ENCODE measurements at regions not wholly inside any gene's neighbourhood (a gene's known extent, or its start where the extent isn't known, plus 50 kb on each side); places are given as distances from the start of the nearest gene placed in this dataset.
"Not testable (repeated sequence)": the region's sequence is repeated elsewhere in the genome, so short reads cannot be mapped to it uniquely, and the experiment has no call there.

DNA sequence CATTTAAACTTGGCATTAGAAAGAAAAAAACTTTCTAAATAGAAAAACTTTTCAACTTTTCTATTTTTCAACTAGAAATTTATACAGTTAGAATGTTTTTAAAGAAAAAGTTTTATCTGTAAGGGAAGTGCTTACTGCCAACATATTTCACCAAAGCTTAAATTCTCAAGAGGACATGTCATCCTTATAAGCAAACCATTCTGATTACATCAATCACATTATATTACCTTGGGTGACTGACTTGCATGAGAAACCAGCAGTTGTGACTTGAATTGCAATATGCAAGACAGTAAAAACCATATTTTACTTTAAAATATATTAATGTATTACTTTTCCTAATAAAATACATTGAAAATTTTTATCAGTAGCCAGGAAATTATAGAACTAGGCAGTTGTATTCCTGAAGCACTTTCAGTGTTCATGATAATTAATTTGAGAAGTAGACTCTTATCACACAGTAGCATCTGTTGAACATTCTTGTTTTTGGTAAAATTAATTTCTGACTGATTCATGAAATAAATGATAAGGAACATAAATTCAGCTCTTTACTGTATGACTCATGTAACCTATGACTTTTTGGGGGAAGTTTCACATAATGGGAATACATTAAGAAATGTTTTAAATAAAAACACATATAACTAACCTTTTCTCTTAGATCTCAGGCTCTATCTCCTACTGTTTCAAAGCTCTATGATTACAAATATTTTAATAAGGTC is 345.0 kb upstream of the CCDC179 start:
- no peaks in the 10 kb centered on the region for H3K27me3 ChIP-seq (ENCODE audit: control insufficient read depth in 2 of 2, insufficient read depth in 1 of 2, low read length in 1 of 2)
- no peak overlapping the region for H3K4me3 ChIP-seq (ENCODE audit: low read length in 2 of 2)
- H3K9me3 ChIP-seq (ENCODE audit: control insufficient read depth in 2 of 2, insufficient read depth in 1 of 2, low read length in 1 of 2): peaks cover 1 to 20% of the 10 kb centered on the region in 2 donors
- H3K36me3 ChIP-seq (ENCODE audit: control insufficient read depth in 2 of 2, insufficient read depth in 2 of 2, low read length in 1 of 2): no peaks in the 10 kb centered on the region
- no peak for DNase-seq (ENCODE audit: low read depth in 6 of 9, low spot score in 9 of 9)
- no peaks in the 10 kb centered on the region for H3K4me1 ChIP-seq (ENCODE audit: control insufficient read depth in 2 of 2, insufficient read depth in 2 of 2, low read length in 2 of 2)
- no peak overlapping the region for H3K27ac ChIP-seq (ENCODE audit: low read depth in 1 of 2, low read length in 1 of 2)

DNA sequence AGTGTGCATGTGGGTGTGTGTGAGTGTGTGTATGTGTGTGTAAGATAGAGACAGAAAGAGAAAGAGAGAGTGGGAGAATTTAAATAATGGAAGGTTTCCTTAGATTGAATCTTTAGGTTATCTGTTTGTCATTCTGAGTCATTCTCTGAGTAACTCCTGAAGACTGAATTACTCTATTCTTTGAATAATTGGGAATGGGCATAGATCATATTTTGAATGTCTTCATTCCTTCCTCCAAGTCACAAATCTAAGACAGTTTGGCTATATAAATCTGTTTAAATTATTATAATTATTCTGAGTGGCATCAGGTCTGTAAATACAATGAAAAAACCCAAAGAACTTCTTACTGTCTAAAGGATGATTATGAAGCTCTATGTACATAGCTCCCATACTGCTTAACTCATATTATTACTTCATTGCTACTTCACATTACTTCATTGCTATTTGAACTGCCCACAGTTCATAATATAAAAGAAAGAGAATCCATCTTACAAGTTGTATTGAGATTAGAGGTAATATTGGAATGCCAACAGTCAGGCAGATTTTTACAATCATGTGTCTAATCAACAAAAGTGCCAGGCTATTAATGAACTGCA is 346.6 kb upstream of the CCDC179 start:
- H3K27ac ChIP-seq (ENCODE audit: low read depth in 1 of 2, low read length in 1 of 2): no peak overlapping the region
- DNase-seq (ENCODE audit: low read depth in 6 of 9, low spot score in 9 of 9): no peak
- no peak overlapping the region for H3K4me3 ChIP-seq (ENCODE audit: low read length in 2 of 2)
- no peaks in the 10 kb centered on the region for H3K4me1 ChIP-seq (ENCODE audit: control insufficient read depth in 2 of 2, insufficient read depth in 2 of 2, low read length in 2 of 2)
- no peaks in the 10 kb centered on the region for H3K27me3 ChIP-seq (ENCODE audit: control insufficient read depth in 2 of 2, insufficient read depth in 1 of 2, low read length in 1 of 2)
- H3K36me3 ChIP-seq (ENCODE audit: control insufficient read depth in 2 of 2, insufficient read depth in 2 of 2, low read length in 1 of 2): no peaks in the 10 kb centered on the region
- peaks cover 1 to 19% of the 10 kb centered on the region in 2 donors for H3K9me3 ChIP-seq (ENCODE audit: control insufficient read depth in 2 of 2, insufficient read depth in 1 of 2, low read length in 1 of 2)

DNA sequence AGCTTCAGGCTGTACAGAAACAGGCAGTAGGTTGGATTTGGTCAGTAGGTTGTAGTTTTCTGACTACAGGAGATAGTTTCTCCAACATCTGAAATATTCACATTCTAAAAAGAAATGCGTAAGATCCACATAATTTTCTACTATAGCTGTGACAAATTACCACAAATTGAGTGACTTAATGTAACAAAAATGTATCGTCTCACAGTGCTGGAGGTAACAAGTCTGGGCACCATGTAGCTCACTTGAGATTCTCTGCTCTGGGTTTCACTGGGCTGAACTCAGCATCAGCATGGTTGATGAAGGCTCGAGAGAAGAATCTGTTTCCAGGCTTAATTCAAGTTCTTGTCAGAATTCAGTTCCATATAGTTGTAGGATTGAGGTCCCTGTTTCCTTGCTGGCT is 350.9 kb upstream of the CCDC179 start:
- H3K4me3 ChIP-seq (ENCODE audit: low read length in 2 of 2): no peak overlapping the region
- H3K27ac ChIP-seq (ENCODE audit: low read depth in 1 of 2, low read length in 1 of 2): no peak overlapping the region
- no peaks in the 10 kb centered on the region for H3K36me3 ChIP-seq (ENCODE audit: control insufficient read depth in 2 of 2, insufficient read depth in 2 of 2, low read length in 1 of 2)
- no peaks in the 10 kb centered on the region for H3K27me3 ChIP-seq (ENCODE audit: control insufficient read depth in 2 of 2, insufficient read depth in 1 of 2, low read length in 1 of 2)
- H3K9me3 ChIP-seq (ENCODE audit: control insufficient read depth in 2 of 2, insufficient read depth in 1 of 2, low read length in 1 of 2): no peaks in the 10 kb centered on the region
- WGBS: 83% methylated on average over 3 of the region's 3 CpGs
- DNase-seq (ENCODE audit: low read depth in 6 of 9, low spot score in 9 of 9): no peak
- no peaks in the 10 kb centered on the region for H3K4me1 ChIP-seq (ENCODE audit: control insufficient read depth in 2 of 2, insufficient read depth in 2 of 2, low read length in 2 of 2)

DNA sequence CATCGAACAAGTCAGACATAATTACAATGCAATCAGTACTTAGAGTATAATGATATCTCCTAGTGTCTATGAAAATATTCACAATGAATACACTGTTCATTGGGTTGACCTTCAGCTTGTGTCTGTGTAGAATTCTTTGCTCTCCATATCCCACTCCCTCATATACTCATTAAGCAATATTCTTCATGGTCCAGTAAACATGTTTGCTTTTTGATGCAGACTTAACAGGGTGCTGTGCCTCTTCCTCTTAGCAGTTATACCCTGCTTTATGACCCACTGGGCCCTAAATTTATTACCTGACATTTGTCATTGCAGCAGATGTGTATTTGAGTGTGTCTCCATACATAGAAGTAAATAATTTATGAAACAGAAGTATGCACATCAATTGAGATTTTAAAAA is 352.5 kb upstream of the CCDC179 start:
- Histone ChIP-seq H3K36me3 (ENCODE audit: control insufficient read depth in 2 of 2, insufficient read depth in 2 of 2, low read length in 1 of 2) (no peaks in the 10 kb centered on the region), H3K4me3 (ENCODE audit: low read length in 2 of 2) (no peak overlapping the region), H3K27me3 (ENCODE audit: control insufficient read depth in 2 of 2, insufficient read depth in 1 of 2, low read length in 1 of 2) (no peaks in the 10 kb centered on the region), H3K27ac (ENCODE audit: low read depth in 1 of 2, low read length in 1 of 2) (no peak overlapping the region), H3K4me1 (ENCODE audit: control insufficient read depth in 2 of 2, insufficient read depth in 2 of 2, low read length in 2 of 2) (no peaks in the 10 kb centered on the region), H3K9me3 (ENCODE audit: control insufficient read depth in 2 of 2, insufficient read depth in 1 of 2, low read length in 1 of 2) (peaks cover 0 to 3% of the 10 kb centered on the region in 2 donors)
- WGBS: 44% methylated on average over 1 of the region's 1 CpG
- no peak for DNase-seq (ENCODE audit: low read depth in 6 of 9, low spot score in 9 of 9)

DNA sequence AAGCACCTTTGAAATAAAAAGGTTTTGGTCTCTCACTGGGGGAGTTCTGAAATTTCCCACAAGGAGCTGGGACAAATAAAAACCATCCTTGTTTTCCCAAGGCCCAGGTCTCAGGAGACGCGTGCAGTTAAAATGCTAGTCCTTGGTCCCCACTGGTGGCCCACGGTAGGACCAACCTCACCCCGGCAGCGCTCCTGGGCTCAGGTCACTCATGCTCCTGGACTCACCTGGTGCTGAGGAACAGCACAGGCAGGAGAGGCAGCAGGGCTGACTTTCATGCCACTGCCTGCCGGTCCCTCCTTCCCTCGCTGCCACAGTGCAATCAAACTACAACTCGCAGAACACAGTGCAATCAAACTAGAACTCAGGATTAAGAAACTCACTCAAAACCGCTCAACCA is 356.8 kb upstream of the CCDC179 start:
- no peaks in the 10 kb centered on the region for H3K4me1 ChIP-seq (ENCODE audit: control insufficient read depth in 2 of 2, insufficient read depth in 2 of 2, low read length in 2 of 2)
- H3K27ac ChIP-seq (ENCODE audit: low read depth in 1 of 2, low read length in 1 of 2): no peak overlapping the region
- no peak for DNase-seq (ENCODE audit: low read depth in 6 of 9, low spot score in 9 of 9)
- no peaks in the 10 kb centered on the region for H3K36me3 ChIP-seq (ENCODE audit: control insufficient read depth in 2 of 2, insufficient read depth in 2 of 2, low read length in 1 of 2)
- 94% methylated on average over 9 of the region's 9 CpGs for WGBS
- peaks cover 0 to 3% of the 10 kb centered on the region in 2 donors for H3K9me3 ChIP-seq (ENCODE audit: control insufficient read depth in 2 of 2, insufficient read depth in 1 of 2, low read length in 1 of 2)
- no peaks in the 10 kb centered on the region for H3K27me3 ChIP-seq (ENCODE audit: control insufficient read depth in 2 of 2, insufficient read depth in 1 of 2, low read length in 1 of 2)
- H3K4me3 ChIP-seq (ENCODE audit: low read length in 2 of 2): no peak overlapping the region

DNA sequence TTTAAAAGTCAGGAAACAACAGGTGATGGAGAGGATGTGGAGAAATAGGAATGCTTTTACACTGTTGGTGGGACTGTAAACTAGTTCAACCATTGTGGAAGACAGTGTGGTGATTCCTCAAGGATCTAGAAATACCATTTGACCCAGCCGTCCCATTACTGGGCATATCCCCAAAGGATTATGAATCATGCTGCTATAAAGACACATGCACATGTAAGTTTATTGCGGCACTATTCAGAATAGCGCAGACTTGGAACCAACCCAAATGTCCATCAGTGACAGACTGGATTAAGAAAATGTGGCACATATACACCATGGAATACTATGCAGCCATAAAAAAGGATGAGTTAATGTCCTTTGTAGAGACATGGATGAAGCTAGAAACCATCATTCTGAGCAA is 359.8 kb upstream of the CCDC179 start:
- H3K4me1 ChIP-seq (ENCODE audit: control insufficient read depth in 2 of 2, insufficient read depth in 2 of 2, low read length in 2 of 2); H3K27me3 ChIP-seq (ENCODE audit: control insufficient read depth in 2 of 2, insufficient read depth in 1 of 2, low read length in 1 of 2); H3K27ac ChIP-seq (ENCODE audit: low read depth in 1 of 2, low read length in 1 of 2); H3K9me3 ChIP-seq (ENCODE audit: control insufficient read depth in 2 of 2, insufficient read depth in 1 of 2, low read length in 1 of 2); H3K36me3 ChIP-seq (ENCODE audit: control insufficient read depth in 2 of 2, insufficient read depth in 2 of 2, low read length in 1 of 2); DNase-seq (ENCODE audit: low read depth in 6 of 9, low spot score in 9 of 9); H3K4me3 ChIP-seq (ENCODE audit: low read length in 2 of 2): not testable (repeated sequence)
- WGBS: 86% methylated on average over 3 of the region's 3 CpGs

DNA sequence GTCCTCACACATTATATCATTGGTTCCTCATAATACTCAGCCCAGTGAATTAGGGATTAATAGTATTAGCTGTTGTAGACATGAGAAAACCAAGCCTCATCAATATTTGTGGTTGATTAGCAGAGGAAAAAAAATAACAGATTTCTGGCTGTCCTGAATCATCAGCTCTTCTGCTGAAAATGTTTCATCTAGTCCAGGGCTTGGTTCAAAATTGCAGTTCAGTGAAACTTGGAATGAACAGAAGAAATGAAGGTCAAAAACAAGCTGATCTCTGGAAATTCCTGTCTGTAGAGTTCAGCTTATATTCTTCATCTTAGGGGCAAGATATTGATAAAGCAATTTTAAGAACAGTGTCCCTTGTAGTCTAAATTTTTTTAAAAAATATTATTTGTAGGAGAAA is 361.1 kb upstream of the CCDC179 start:
- H3K4me3 ChIP-seq (ENCODE audit: low read length in 2 of 2): no peak overlapping the region
- H3K27me3 ChIP-seq (ENCODE audit: control insufficient read depth in 2 of 2, insufficient read depth in 1 of 2, low read length in 1 of 2): no peaks in the 10 kb centered on the region
- H3K9me3 ChIP-seq (ENCODE audit: control insufficient read depth in 2 of 2, insufficient read depth in 1 of 2, low read length in 1 of 2): peaks cover 0 to 3% of the 10 kb centered on the region in 2 donors
- H3K4me1 ChIP-seq (ENCODE audit: control insufficient read depth in 2 of 2, insufficient read depth in 2 of 2, low read length in 2 of 2): no peaks in the 10 kb centered on the region
- DNase-seq (ENCODE audit: low read depth in 6 of 9, low spot score in 9 of 9): no peak
- H3K36me3 ChIP-seq (ENCODE audit: control insufficient read depth in 2 of 2, insufficient read depth in 2 of 2, low read length in 1 of 2): no peaks in the 10 kb centered on the region
- H3K27ac ChIP-seq (ENCODE audit: low read depth in 1 of 2, low read length in 1 of 2): no peak overlapping the region

DNA sequence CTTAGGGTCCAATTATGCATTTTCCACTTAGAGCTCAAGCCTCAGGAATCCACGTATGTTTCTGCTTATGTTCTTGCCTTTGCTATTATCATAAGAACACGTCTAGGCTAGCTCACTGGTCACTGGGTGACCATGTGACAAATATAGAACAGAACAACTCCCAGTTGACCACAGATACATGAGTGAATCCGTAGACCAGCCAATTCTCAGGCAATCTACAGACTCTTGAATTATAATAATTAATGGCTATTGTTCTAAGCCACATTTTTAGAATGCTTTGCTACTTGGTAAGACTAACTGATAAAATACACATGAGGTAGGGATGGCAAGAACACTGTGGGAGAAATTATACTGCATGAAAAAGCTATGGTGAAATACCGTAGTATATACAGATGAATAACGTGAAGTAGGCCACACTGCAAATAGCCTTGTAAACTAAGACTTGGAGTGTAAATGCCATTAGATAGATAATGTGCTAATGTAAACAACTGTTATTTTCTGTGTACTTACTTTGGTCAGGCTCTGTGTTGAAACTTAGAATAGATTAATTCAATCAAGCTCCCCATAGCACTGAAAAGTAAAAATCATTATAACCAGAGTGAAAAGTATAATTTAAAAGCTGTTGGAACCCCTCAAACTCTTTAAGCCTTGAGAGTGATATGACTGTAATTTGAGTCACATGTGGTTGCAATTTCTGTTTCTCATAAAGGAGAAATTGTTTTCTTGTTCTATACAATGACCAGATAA is 366.2 kb upstream of the CCDC179 start:
- H3K36me3 ChIP-seq (ENCODE audit: control insufficient read depth in 2 of 2, insufficient read depth in 2 of 2, low read length in 1 of 2): no peaks in the 10 kb centered on the region
- 90% methylated on average over 5 of the region's 5 CpGs for WGBS
- H3K9me3 ChIP-seq (ENCODE audit: control insufficient read depth in 2 of 2, insufficient read depth in 1 of 2, low read length in 1 of 2): no peaks in the 10 kb centered on the region
- no peak overlapping the region for H3K4me3 ChIP-seq (ENCODE audit: low read length in 2 of 2)
- no peaks in the 10 kb centered on the region for H3K27me3 ChIP-seq (ENCODE audit: control insufficient read depth in 2 of 2, insufficient read depth in 1 of 2, low read length in 1 of 2)
- no peak overlapping the region for H3K27ac ChIP-seq (ENCODE audit: low read depth in 1 of 2, low read length in 1 of 2)
- DNase-seq (ENCODE audit: low read depth in 6 of 9, low spot score in 9 of 9): no peak
- no peaks in the 10 kb centered on the region for H3K4me1 ChIP-seq (ENCODE audit: control insufficient read depth in 2 of 2, insufficient read depth in 2 of 2, low read length in 2 of 2)

DNA sequence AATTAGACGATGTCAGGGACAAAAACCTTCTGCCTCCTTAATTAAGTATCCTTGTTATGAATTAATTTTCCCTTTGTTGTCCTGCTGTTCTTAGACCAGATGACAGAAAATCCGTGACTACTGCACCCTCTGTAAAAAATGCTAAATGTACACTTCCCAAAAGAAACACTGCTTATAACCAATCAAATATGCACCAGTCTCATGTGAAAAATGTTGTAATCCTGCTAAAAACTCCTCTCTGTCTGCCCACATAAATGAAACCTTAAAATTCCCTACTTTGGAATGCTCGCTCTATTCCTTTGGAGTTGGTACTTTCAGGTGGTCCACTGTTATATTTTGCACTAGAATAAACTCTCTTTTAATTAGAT is 366.8 kb upstream of the CCDC179 start:
- no peak overlapping the region for H3K27ac ChIP-seq (ENCODE audit: low read depth in 1 of 2, low read length in 1 of 2)
- DNase-seq (ENCODE audit: low read depth in 6 of 9, low spot score in 9 of 9): no peak

More for the DNA sequence above, 366.8 kb upstream of the CCDC179 start:
- Histone ChIP-seq H3K9me3 (ENCODE audit: control insufficient read depth in 2 of 2, insufficient read depth in 1 of 2, low read length in 1 of 2) (no peaks in the 10 kb centered on the region), H3K4me3 (ENCODE audit: low read length in 2 of 2) (no peak overlapping the region), H3K27me3 (ENCODE audit: control insufficient read depth in 2 of 2, insufficient read depth in 1 of 2, low read length in 1 of 2) (no peaks in the 10 kb centered on the region), H3K4me1 (ENCODE audit: control insufficient read depth in 2 of 2, insufficient read depth in 2 of 2, low read length in 2 of 2) (no peaks in the 10 kb centered on the region), H3K36me3 (ENCODE audit: control insufficient read depth in 2 of 2, insufficient read depth in 2 of 2, low read length in 1 of 2) (no peaks in the 10 kb centered on the region)
- 33% methylated on average over 3 of the region's 3 CpGs for WGBS

Measured in thymus (tissue), 11 donors.